ENCODE measurements at regions not wholly inside any gene's neighbourhood (a gene's known extent, or its start where the extent isn't known, plus 50 kb on each side); places are given as distances from the start of the nearest gene placed in this dataset.

DNA sequence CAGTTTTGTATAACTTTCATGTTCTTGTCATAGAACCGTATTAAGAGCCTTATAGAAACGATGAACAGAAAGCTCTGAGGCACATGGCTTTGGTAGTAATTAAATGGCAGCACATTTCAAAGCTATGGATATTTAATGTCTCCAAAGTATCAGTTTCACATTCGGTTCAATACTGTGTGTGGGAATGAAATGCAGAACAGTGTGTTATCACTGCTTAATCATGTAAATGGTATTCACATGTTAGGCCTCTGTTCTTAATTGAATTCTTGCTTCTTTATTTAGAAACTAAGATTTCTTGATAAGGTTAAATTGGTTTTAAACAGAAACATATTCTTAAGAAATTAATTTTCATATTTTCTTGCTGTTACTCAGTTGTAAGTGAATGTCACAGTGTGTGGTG is 701.0 kb upstream of the PITX2 start:
- TF ChIP-seq POLR2AphosphoS5 (IDR thresholded peaks at IDR 0.05; ENCODE audit: borderline replicate concordance, low read depth, low read length) (no peak), EZH2 (IDR thresholded peaks at IDR 0.05) (no peak)

Measured in SK-N-MC (cell line).